Ovary (tissue), 3 donors: ENCODE measurements at regions not wholly inside any gene's neighbourhood (a gene's known extent, or its start where the extent isn't known, plus 50 kb on each side); places are given as distances from the start of the nearest gene placed in this dataset.

Source experiments
- EP300 ChIP-seq: sonication (generic); formaldehyde crosslinking; IDR thresholded peaks from one replicate; pipeline ENCODE4 v1.6.1; 2017; ENCODE audit warnings: antibody characterized with exemption
- POLR2A ChIP-seq: fragments of 450-650 bp; IDR thresholded peaks from one replicate; pipeline ENCODE4 v1.6.1; 2017; ENCODE audit warnings: antibody characterized with exemption, mild to moderate bottlenecking, moderate library complexity
- TF ChIP-seq, protein P1 (sequence below), 3 donors: fragments of 450-650 bp in 2 of 3; fragments of 200-600 bp in 1 of 3; IDR thresholded peaks; one replicate each; pipeline versions ENCODE4 v1.5.1 to v1.8.0; 2016 to 2022; ENCODE audit warnings: antibody characterized with exemption in 3 of 3, mild to moderate bottlenecking in 1 of 3
- donor health status: DM: no; HTN: no; CAD: no.

DNA sequence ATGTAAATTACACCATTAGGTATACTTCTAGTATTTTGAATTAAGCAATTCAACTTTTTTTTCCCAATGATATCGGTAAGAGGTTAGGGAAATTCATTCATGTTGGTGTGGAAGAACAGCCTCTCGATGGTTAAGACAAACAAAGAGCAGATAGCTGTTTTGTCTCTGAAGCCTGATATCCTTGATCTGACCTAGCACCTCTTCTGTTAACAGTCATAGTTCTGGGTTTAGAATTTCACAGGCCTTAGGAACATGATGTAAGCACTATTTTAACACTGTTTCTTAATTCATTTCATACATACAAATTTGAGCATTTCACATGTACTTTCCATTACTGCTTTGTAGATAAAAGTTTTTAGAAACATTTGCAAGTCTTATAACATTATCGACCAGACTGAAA, 367.5 kb upstream of the ZNF385D start:
- TF ChIP-seq, protein P1, sequence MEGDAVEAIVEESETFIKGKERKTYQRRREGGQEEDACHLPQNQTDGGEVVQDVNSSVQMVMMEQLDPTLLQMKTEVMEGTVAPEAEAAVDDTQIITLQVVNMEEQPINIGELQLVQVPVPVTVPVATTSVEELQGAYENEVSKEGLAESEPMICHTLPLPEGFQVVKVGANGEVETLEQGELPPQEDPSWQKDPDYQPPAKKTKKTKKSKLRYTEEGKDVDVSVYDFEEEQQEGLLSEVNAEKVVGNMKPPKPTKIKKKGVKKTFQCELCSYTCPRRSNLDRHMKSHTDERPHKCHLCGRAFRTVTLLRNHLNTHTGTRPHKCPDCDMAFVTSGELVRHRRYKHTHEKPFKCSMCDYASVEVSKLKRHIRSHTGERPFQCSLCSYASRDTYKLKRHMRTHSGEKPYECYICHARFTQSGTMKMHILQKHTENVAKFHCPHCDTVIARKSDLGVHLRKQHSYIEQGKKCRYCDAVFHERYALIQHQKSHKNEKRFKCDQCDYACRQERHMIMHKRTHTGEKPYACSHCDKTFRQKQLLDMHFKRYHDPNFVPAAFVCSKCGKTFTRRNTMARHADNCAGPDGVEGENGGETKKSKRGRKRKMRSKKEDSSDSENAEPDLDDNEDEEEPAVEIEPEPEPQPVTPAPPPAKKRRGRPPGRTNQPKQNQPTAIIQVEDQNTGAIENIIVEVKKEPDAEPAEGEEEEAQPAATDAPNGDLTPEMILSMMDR (IDR thresholded peaks at IDR 0.05) = no peak
- TF ChIP-seq POLR2A (no peak), EP300 (no peak)
